Sigmoid colon (tissue), 6 donors: ENCODE measurements at regions not wholly inside any gene's neighbourhood (a gene's known extent, or its start where the extent isn't known, plus 50 kb on each side); places are given as distances from the start of the nearest gene placed in this dataset.

ENCODE experiments used
- DNase-seq: peaks from one replicate; pipeline ENCODE4 v3.0.0-alpha.2; 2019
- H3K27ac ChIP-seq, 4 donors: fragments of 200-600 bp; sonication (generic); one replicate each; pipeline ENCODE4 v1.5.1; 2016 to 2019; ENCODE audit warnings: mild to moderate bottlenecking in 1 of 4
- H3K27me3 ChIP-seq, 3 donors: fragments of 200-600 bp; sonication (generic); one replicate each; pipeline ENCODE4 v1.5.1; 2019; ENCODE audit warnings: mild to moderate bottlenecking in 1 of 3
- H3K36me3 ChIP-seq, 4 donors: fragments of 200-600 bp; sonication (generic); one replicate each; pipeline ENCODE4 v1.5.1; 2016 to 2019
- H3K4me1 ChIP-seq, 4 donors: fragments of 200-600 bp; sonication (generic); one replicate each; pipeline ENCODE4 v1.5.1; 2017 to 2019
- H3K4me3 ChIP-seq, 4 donors: fragments of 200-600 bp; sonication (generic); one replicate each; pipeline ENCODE4 v1.5.1; 2017 to 2019; ENCODE audit warnings: mild to moderate bottlenecking in 2 of 4, moderate library complexity in 1 of 4
- H3K9me3 ChIP-seq, 4 donors: fragments of 200-600 bp in 3 of 4; sonication (generic) in 3 of 4; one replicate each; pipeline versions ENCODE4 v1.5.1 to v1.6.1; 2013 to 2019
- CTCF ChIP-seq, 4 experiments: fragments of 450-650 bp in 3 of 4; fragments of 200-600 bp in 1 of 4; IDR thresholded peaks; one replicate each; pipeline ENCODE4 v1.5.1; 2016 to 2019; ENCODE audit warnings: antibody characterized with exemption in 4 of 4, mild to moderate bottlenecking in 3 of 4, moderate library complexity in 2 of 4
- EP300 ChIP-seq, 4 donors: sonication (generic); formaldehyde crosslinking; IDR thresholded peaks; one replicate each; pipeline ENCODE4 v1.6.1; 2017; ENCODE audit warnings: antibody characterized with exemption in 4 of 4
- POLR2A ChIP-seq, 2 donors: fragments of 450-650 bp; IDR thresholded peaks; one replicate each; pipeline ENCODE4 v1.6.1; 2016; ENCODE audit warnings: antibody characterized with exemption in 2 of 2, mild to moderate bottlenecking in 2 of 2, moderate library complexity in 2 of 2
- POLR2AphosphoS5 ChIP-seq, 4 donors: sonication (generic); formaldehyde crosslinking; IDR thresholded peaks; one replicate each; pipeline ENCODE4 v1.6.1; 2017; ENCODE audit warnings: antibody characterized with exemption in 4 of 4
- WGBS, 2 donors: extraction: QIAGEN DNeasy Blood & Tissue Kit; methylation state at CpG; one replicate each; pipeline ENCODE4 v1.1.7; 2013; 5-methylcytosine and 5-hydroxymethylcytosine counted together
- intact Hi-C: fragments of 100-400 bp; cut with DNase I; formaldehyde crosslinking; loops from one replicate; pipeline ENCODE4 v1.15.1; 2023
- donor health status: healthy with polysubstance abuse.
- donor health status: healthy.

GRCh38 chr5:124260921-124261515, 485.4 kb downstream of the ZNF608 start:
- Histone ChIP-seq H3K4me1 (peaks cover 0 to 24% (median 23%) of the 10 kb centered on the region in 4 donors), H3K4me3 (no peak overlapping the region), H3K9me3 (no peaks in the 10 kb centered on the region), H3K36me3 (no peaks in the 10 kb centered on the region), H3K27ac (no peak overlapping the region), H3K27me3 (no peaks in the 10 kb centered on the region)
- WGBS, 2 donors: 92 to 93% methylated on average over 10 of the region's 10 CpGs
- no peak for DNase-seq
- intact Hi-C loops: no loop called here
- TF ChIP-seq EP300 (IDR thresholded peaks at IDR 0.05) (no peak), POLR2AphosphoS5 (IDR thresholded peaks at IDR 0.05) (no peak)

GRCh38 chr5:124259017-124259416, 487.4 kb downstream of the ZNF608 start:
- H3K9me3 ChIP-seq: no peaks in the 10 kb centered on the region
- H3K4me1 ChIP-seq: peaks cover 0 to 24% (median 22%) of the 10 kb centered on the region in 4 donors
- no peak for DNase-seq
- H3K27ac ChIP-seq: no peak overlapping the region
- TF ChIP-seq CTCF (IDR thresholded peaks at IDR 0.05) (no peak), POLR2AphosphoS5 (IDR thresholded peaks at IDR 0.05) (no peak), POLR2A (IDR thresholded peaks at IDR 0.05) (no peak), EP300 (IDR thresholded peaks at IDR 0.05) (no peak)
- 93 to 96% methylated on average over 4 of the region's 4 CpGs for WGBS, 2 donors
- no peaks in the 10 kb centered on the region for H3K27me3 ChIP-seq
- intact Hi-C loops: no loop called here
- H3K4me3 ChIP-seq: no peak overlapping the region
- no peaks in the 10 kb centered on the region for H3K36me3 ChIP-seq

GRCh38 chr5:124257048-124257447, 489.4 kb downstream of the ZNF608 start:
- Histone ChIP-seq H3K4me3 (no peak overlapping the region), H3K9me3 (no peaks in the 10 kb centered on the region), H3K4me1 (peaks cover 0 to 13% (median 9%) of the 10 kb centered on the region in 4 donors), H3K27me3 (no peaks in the 10 kb centered on the region), H3K27ac (no peak overlapping the region), H3K36me3 (no peaks in the 10 kb centered on the region)
- DNase-seq: no peak
- 91 to 94% methylated on average over 8 of the region's 8 CpGs for WGBS, 2 donors
- TF ChIP-seq POLR2A (IDR thresholded peaks at IDR 0.05) (no peak), POLR2AphosphoS5 (IDR thresholded peaks at IDR 0.05) (no peak), CTCF (IDR thresholded peaks at IDR 0.05) (no peak), EP300 (IDR thresholded peaks at IDR 0.05) (no peak)
- intact Hi-C loops: no loop called here

GRCh38 chr5:124253203-124253810, 493.1 kb downstream of the ZNF608 start:
- no peak overlapping the region for H3K4me3 ChIP-seq
- TF ChIP-seq POLR2AphosphoS5 (IDR thresholded peaks at IDR 0.05) (no peak), CTCF (IDR thresholded peaks at IDR 0.05) (no peak), POLR2A (IDR thresholded peaks at IDR 0.05) (no peak), EP300 (IDR thresholded peaks at IDR 0.05) (no peak)
- peaks cover 0 to 2% (median 0%) of the 10 kb centered on the region in 4 donors for H3K9me3 ChIP-seq
- no peak overlapping the region for H3K27ac ChIP-seq
- DNase-seq: no peak
- no peaks in the 10 kb centered on the region for H3K36me3 ChIP-seq
- no peaks in the 10 kb centered on the region for H3K27me3 ChIP-seq
- 86 to 89% methylated on average over 11 of the region's 11 CpGs for WGBS, 2 donors
- H3K4me1 ChIP-seq: peaks cover 0 to 10% (median 8%) of the 10 kb centered on the region in 4 donors
- intact Hi-C loops: no loop called here

- intact Hi-C loops: no loop called here
- Histone ChIP-seq H3K4me3 (no peak overlapping the region), H3K9me3 (peaks cover 0 to 2% (median 0%) of the 10 kb centered on the region in 4 donors), H3K27ac (no peak overlapping the region), H3K27me3 (no peaks in the 10 kb centered on the region), H3K36me3 (no peaks in the 10 kb centered on the region), H3K4me1 (peaks cover 0 to 10% (median 8%) of the 10 kb centered on the region in 4 donors)
- DNase-seq: no peak
- 83 to 85% methylated on average over 1 of the region's 1 CpG for WGBS, 2 donors
- no peak for TF ChIP-seq POLR2A (IDR thresholded peaks at IDR 0.05)
Observed at GRCh38 chr5:124252747-124253146, 493.7 kb downstream of the ZNF608 start.
